Right hindlimb (tissue), 1 donor: ENCODE measurements at regions not wholly inside any gene's neighbourhood (a gene's known extent, or its start where the extent isn't known, plus 50 kb on each side); places are given as distances from the start of the nearest gene placed in this dataset.

Experiments
- DNase-seq: peaks from one replicate; pipeline ENCODE4 v3.0.0-alpha.2; 2018

- DNase-seq: no peak
Observed at GRCh38 chr15:97730315-97730714, 230.2 kb upstream of the ARRDC4 start.

- no peak for DNase-seq
Observed at GRCh38 chr15:97731859-97732258, 228.6 kb upstream of the ARRDC4 start.

- no peak for DNase-seq
Observed at GRCh38 chr15:97733373-97733772, 227.1 kb upstream of the ARRDC4 start.

- DNase-seq: no peak
Observed at GRCh38 chr15:97736748-97737147, 223.8 kb upstream of the ARRDC4 start.

- no peak for DNase-seq
Observed at GRCh38 chr15:97745481-97746071, 214.9 kb upstream of the ARRDC4 start.

- no peak for DNase-seq
Observed at GRCh38 chr15:97747342-97747741, 213.2 kb upstream of the ARRDC4 start.

GRCh38 chr15:97748576-97748975, 211.9 kb upstream of the ARRDC4 start:
- no peak for DNase-seq

GRCh38 chr15:97750060-97750459, 210.4 kb upstream of the ARRDC4 start:
- no peak for DNase-seq

GRCh38 chr15:97755726-97756125, 204.8 kb upstream of the ARRDC4 start:
- DNase-seq: no peak

- DNase-seq: peak; percentile 27
Observed at GRCh38 chr15:97759363-97759762, 201.1 kb upstream of the ARRDC4 start.

GRCh38 chr15:97761110-97761509, 199.4 kb upstream of the ARRDC4 start:
- no peak for DNase-seq

- no peak for DNase-seq
Observed at GRCh38 chr15:97783240-97783639, 177.3 kb upstream of the ARRDC4 start.

GRCh38 chr15:97786741-97787140, 173.8 kb upstream of the ARRDC4 start:
- no peak for DNase-seq

GRCh38 chr15:97790180-97790579, 170.3 kb upstream of the ARRDC4 start:
- no peak for DNase-seq

GRCh38 chr15:97791824-97792792, 168.4 kb upstream of the ARRDC4 start:
- DNase-seq: no peak

- DNase-seq: no peak
Observed at GRCh38 chr15:97804950-97805349, 155.6 kb upstream of the ARRDC4 start.

- DNase-seq: no peak
Observed at GRCh38 chr15:97806766-97807165, 153.7 kb upstream of the ARRDC4 start.

- no peak for DNase-seq
Observed at GRCh38 chr15:97815835-97816234, 144.7 kb upstream of the ARRDC4 start.

GRCh38 chr15:97817276-97817890, 143.1 kb upstream of the ARRDC4 start:
- no peak for DNase-seq

GRCh38 chr15:97836003-97836402, 124.5 kb upstream of the ARRDC4 start:
- no peak for DNase-seq

- DNase-seq: no peak
Observed at GRCh38 chr15:97837896-97838295, 122.6 kb upstream of the ARRDC4 start.

- DNase-seq: no peak
Observed at GRCh38 chr15:97838606-97839210, 121.8 kb upstream of the ARRDC4 start.

- no peak for DNase-seq
Observed at GRCh38 chr15:97840501-97840900, 120.0 kb upstream of the ARRDC4 start.
